ENCODE measurements at regions not wholly inside any gene's neighbourhood (a gene's known extent, or its start where the extent isn't known, plus 50 kb on each side); places are given as distances from the start of the nearest gene placed in this dataset.

DNA sequence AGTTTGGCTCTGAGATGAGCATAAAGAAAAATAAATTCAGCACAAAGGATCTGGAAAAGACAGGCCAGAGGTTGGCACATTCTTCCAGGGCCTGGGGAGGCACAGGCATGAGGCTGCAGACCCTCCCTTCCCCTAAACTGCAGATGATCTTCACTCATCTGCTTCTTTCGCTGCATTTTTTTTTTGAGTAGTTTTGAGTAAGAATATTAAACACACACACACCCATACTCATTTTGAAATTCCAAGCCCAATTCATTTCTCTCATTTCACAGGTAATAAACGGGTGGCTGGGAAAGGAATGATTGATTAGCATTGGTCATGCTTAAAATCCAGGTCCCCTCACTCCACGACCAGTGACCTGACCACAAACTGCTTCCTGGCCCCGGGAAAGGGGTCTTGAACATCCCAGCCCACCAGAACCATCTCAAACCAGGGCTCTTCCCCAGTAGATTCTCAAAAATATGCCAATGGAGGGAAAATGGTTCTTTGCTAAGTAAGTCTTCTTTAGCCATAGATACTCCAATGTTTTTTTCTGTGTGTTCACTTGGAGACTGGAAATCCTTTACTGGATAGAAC is 219.6 kb downstream of the ANAPC1 start:
- Histone ChIP-seq H3K27ac (ENCODE audit: low read depth in 2 of 2, low read length in 2 of 2) (no peak overlapping the region), H3K9me3 (ENCODE audit: control insufficient read depth in 2 of 2, low read length in 2 of 2) (no peaks in the 10 kb centered on the region), H3K9ac (ENCODE audit: low read depth in 1 of 2, low read length in 2 of 2) (no peak overlapping the region), H3K36me3 (ENCODE audit: control insufficient read depth in 2 of 2, insufficient read depth in 2 of 2, low read length in 2 of 2) (no peaks in the 10 kb centered on the region), H3K27me3 (ENCODE audit: control insufficient read depth in 2 of 2, insufficient read depth in 2 of 2, low read length in 2 of 2) (no peaks in the 10 kb centered on the region), H3K4me1 (ENCODE audit: control insufficient read depth in 2 of 2, insufficient read depth in 2 of 2, low read length in 2 of 2) (peaks cover 2 to 3% of the 10 kb centered on the region in 2 donors), H3K4me3 (ENCODE audit: low read length in 2 of 2) (no peak overlapping the region)

DNA sequence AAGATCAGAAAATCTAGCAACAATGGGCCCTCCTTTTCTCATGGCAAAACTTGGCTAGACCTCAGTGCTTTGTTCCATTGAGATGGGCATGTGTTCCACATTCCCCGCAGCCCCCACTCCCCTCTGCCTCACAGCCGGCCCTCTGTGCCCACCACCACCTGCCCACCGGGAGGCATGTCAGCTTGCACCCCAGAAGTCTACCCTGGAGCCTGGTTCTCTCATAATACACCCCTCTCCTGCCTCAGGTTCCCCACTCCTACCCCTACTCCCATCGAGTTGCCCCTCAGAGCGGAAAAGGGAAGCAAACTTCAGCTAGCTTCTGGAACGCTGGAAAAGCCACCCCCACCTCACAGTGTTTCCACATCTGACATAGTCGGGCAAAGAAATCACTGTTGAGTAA is 219.0 kb downstream of the ANAPC1 start:
- no peaks in the 10 kb centered on the region for H3K36me3 ChIP-seq (ENCODE audit: control insufficient read depth in 2 of 2, insufficient read depth in 2 of 2, low read length in 2 of 2)
- no peak overlapping the region for H3K4me3 ChIP-seq (ENCODE audit: low read length in 2 of 2)
- peaks cover 0 to 3% of the 10 kb centered on the region in 2 donors for H3K4me1 ChIP-seq (ENCODE audit: control insufficient read depth in 2 of 2, insufficient read depth in 2 of 2, low read length in 2 of 2)
- H3K27ac ChIP-seq (ENCODE audit: low read depth in 2 of 2, low read length in 2 of 2): no peak overlapping the region
- no peaks in the 10 kb centered on the region for H3K27me3 ChIP-seq (ENCODE audit: control insufficient read depth in 2 of 2, insufficient read depth in 2 of 2, low read length in 2 of 2)
- no peaks in the 10 kb centered on the region for H3K9me3 ChIP-seq (ENCODE audit: control insufficient read depth in 2 of 2, low read length in 2 of 2)
- H3K9ac ChIP-seq (ENCODE audit: low read depth in 1 of 2, low read length in 2 of 2): no peak overlapping the region

DNA sequence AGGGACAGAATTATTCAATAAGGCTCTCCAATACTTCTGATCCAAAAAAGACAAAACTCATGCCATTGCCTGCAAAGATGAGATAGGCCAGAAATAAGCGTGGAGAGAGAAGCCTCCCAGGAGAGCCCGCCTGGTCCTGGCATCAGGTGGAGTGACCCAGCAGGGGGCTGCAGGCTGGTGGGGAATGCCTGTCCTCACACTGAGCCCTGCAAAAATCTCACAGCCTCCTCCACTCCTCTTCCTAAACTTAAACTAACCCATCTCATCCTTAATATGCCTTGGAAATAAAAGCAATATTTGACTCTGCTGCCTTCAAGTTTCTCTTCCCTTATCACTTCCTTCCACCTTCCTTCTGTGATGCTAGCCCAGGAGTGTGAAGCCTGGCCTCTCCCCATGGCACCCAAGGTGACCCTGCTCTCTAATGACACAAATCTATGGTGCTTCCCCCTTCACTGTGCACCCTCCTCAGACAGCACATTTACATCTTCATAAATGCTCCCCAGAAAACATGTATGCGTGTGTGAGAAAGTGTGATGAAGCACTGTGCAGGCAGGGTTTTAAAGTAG is 218.4 kb downstream of the ANAPC1 start:
- no peaks in the 10 kb centered on the region for H3K36me3 ChIP-seq (ENCODE audit: control insufficient read depth in 2 of 2, insufficient read depth in 2 of 2, low read length in 2 of 2)
- no peak overlapping the region for H3K4me3 ChIP-seq (ENCODE audit: low read length in 2 of 2)

GRCh38 chr2:111666160-111666559 is 217.8 kb downstream of the ANAPC1 start:
- no peak overlapping the region for H3K4me3 ChIP-seq (ENCODE audit: low read length in 2 of 2)

More for the DNA sequence above, 218.4 kb downstream of the ANAPC1 start:
- H3K27me3 ChIP-seq (ENCODE audit: control insufficient read depth in 2 of 2, insufficient read depth in 2 of 2, low read length in 2 of 2): no peaks in the 10 kb centered on the region
- no peak overlapping the region for H3K9ac ChIP-seq (ENCODE audit: low read depth in 1 of 2, low read length in 2 of 2)
- no peak overlapping the region for H3K27ac ChIP-seq (ENCODE audit: low read depth in 2 of 2, low read length in 2 of 2)
- H3K4me1 ChIP-seq (ENCODE audit: control insufficient read depth in 2 of 2, insufficient read depth in 2 of 2, low read length in 2 of 2): peaks cover 0 to 3% of the 10 kb centered on the region in 2 donors
- H3K9me3 ChIP-seq (ENCODE audit: control insufficient read depth in 2 of 2, low read length in 2 of 2): no peaks in the 10 kb centered on the region

DNA sequence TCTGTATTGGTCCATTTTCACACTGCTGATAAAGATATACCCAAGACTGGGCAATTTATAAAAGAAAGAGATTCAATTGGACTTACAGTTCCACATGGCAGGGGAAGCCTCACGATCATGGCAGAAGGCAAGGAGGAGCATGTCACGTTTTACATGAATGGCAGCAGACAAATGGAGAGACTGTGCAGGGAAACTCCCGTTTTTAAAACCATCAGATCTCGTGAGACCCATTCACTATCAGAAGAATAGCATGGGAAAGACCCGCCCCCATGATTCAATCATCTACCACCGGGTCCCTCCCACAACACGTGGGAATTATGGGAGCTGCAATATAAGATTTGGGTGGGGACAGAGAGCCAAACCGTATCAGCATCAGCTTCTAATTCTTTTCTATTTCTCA is 217.0 kb downstream of the ANAPC1 start:
- H3K4me3 ChIP-seq (ENCODE audit: low read length in 2 of 2): no peak overlapping the region
- no peaks in the 10 kb centered on the region for H3K36me3 ChIP-seq (ENCODE audit: control insufficient read depth in 2 of 2, insufficient read depth in 2 of 2, low read length in 2 of 2)

More at GRCh38 chr2:111666160-111666559, 217.8 kb downstream of the ANAPC1 start:
- no peaks in the 10 kb centered on the region for H3K36me3 ChIP-seq (ENCODE audit: control insufficient read depth in 2 of 2, insufficient read depth in 2 of 2, low read length in 2 of 2)
- peaks cover 0 to 3% of the 10 kb centered on the region in 2 donors for H3K4me1 ChIP-seq (ENCODE audit: control insufficient read depth in 2 of 2, insufficient read depth in 2 of 2, low read length in 2 of 2)
- no peak overlapping the region for H3K27ac ChIP-seq (ENCODE audit: low read depth in 2 of 2, low read length in 2 of 2)
- H3K9ac ChIP-seq (ENCODE audit: low read depth in 1 of 2, low read length in 2 of 2): no peak overlapping the region
- no peaks in the 10 kb centered on the region for H3K9me3 ChIP-seq (ENCODE audit: control insufficient read depth in 2 of 2, low read length in 2 of 2)
- H3K27me3 ChIP-seq (ENCODE audit: control insufficient read depth in 2 of 2, insufficient read depth in 2 of 2, low read length in 2 of 2): no peaks in the 10 kb centered on the region

DNA sequence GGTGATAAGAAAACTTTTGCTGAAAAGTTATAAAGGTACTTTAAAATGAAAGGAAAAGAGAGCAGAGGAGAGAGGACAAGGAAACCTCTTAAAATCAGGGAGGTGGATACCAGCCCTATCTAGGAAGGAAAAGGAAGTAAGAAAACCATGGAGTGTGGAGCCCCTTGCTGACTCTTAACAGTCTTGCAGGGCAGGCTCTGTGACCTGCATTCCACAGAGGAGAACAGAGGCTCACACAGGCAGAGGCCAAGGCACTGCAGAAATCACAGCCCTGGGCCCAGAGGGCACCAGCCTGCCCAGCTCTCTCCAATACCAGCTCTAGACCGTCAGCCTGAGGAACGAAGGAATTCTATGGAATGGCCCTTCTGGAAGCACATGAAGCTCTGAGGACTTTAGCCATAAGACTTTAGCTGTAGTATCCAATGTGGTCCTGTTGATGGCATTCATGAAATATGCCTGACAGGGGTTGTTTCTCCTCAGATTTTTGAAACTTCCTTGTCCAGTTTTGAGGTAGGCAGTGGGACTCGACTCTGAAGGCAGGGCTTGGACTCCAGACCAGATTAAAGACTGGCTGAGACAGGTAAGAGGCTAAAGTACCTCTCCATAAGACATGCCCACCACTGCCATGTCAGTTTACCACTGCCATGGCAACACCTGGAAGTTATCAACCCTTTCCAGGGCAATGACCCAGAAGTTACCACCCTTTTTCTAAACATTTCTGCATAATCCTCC is 216.3 kb downstream of the ANAPC1 start:
- no peak overlapping the region for H3K27ac ChIP-seq (ENCODE audit: low read depth in 2 of 2, low read length in 2 of 2)
- no peaks in the 10 kb centered on the region for H3K9me3 ChIP-seq (ENCODE audit: control insufficient read depth in 2 of 2, low read length in 2 of 2)
- H3K4me1 ChIP-seq (ENCODE audit: control insufficient read depth in 2 of 2, insufficient read depth in 2 of 2, low read length in 2 of 2): peaks cover 0 to 2% of the 10 kb centered on the region in 2 donors
- no peak overlapping the region for H3K9ac ChIP-seq (ENCODE audit: low read depth in 1 of 2, low read length in 2 of 2)
- H3K27me3 ChIP-seq (ENCODE audit: control insufficient read depth in 2 of 2, insufficient read depth in 2 of 2, low read length in 2 of 2): no peaks in the 10 kb centered on the region
- H3K4me3 ChIP-seq (ENCODE audit: low read length in 2 of 2): no peak overlapping the region
- H3K36me3 ChIP-seq (ENCODE audit: control insufficient read depth in 2 of 2, insufficient read depth in 2 of 2, low read length in 2 of 2): no peaks in the 10 kb centered on the region

More for the DNA sequence above, 217.0 kb downstream of the ANAPC1 start:
- Histone ChIP-seq H3K27ac (ENCODE audit: low read depth in 2 of 2, low read length in 2 of 2) (no peak overlapping the region), H3K4me1 (ENCODE audit: control insufficient read depth in 2 of 2, insufficient read depth in 2 of 2, low read length in 2 of 2) (peaks cover 0 to 3% of the 10 kb centered on the region in 2 donors), H3K9me3 (ENCODE audit: control insufficient read depth in 2 of 2, low read length in 2 of 2) (no peaks in the 10 kb centered on the region), H3K27me3 (ENCODE audit: control insufficient read depth in 2 of 2, insufficient read depth in 2 of 2, low read length in 2 of 2) (no peaks in the 10 kb centered on the region), H3K9ac (ENCODE audit: low read depth in 1 of 2, low read length in 2 of 2) (no peak overlapping the region)

- Histone ChIP-seq H3K36me3 (ENCODE audit: control insufficient read depth in 2 of 2, insufficient read depth in 2 of 2, low read length in 2 of 2) (no peaks in the 10 kb centered on the region), H3K4me3 (ENCODE audit: low read length in 2 of 2) (no peak overlapping the region), H3K27ac (ENCODE audit: low read depth in 2 of 2, low read length in 2 of 2) (no peak overlapping the region), H3K9me3 (ENCODE audit: control insufficient read depth in 2 of 2, low read length in 2 of 2) (no peaks in the 10 kb centered on the region), H3K4me1 (ENCODE audit: control insufficient read depth in 2 of 2, insufficient read depth in 2 of 2, low read length in 2 of 2) (no peaks in the 10 kb centered on the region), H3K9ac (ENCODE audit: low read depth in 1 of 2, low read length in 2 of 2) (no peak overlapping the region), H3K27me3 (ENCODE audit: control insufficient read depth in 2 of 2, insufficient read depth in 2 of 2, low read length in 2 of 2) (no peaks in the 10 kb centered on the region)
These were observed 215.7 kb downstream of the ANAPC1 start for GRCh38 chr2:111668274-111668616.

DNA sequence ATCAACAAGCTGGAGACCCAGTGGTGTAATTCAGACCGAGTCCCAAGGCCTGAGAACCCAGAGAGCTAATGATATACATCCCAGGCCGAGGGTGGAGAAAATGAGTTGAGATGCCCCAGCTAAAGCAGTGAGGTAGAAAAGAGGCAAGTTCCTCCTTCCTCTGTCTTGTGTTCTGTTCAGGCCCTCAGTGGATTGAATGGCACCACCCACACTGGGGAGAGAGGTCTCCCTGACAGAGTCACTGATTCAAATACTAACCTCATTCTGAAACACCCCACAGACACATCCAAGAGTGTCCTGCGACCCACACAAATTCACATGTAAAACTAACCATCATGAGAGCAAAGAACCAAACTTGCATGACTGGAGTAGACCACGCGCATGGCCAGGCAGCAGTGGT is 215.3 kb downstream of the ANAPC1 start:
- Histone ChIP-seq H3K4me1 (ENCODE audit: control insufficient read depth in 2 of 2, insufficient read depth in 2 of 2, low read length in 2 of 2) (no peaks in the 10 kb centered on the region), H3K36me3 (ENCODE audit: control insufficient read depth in 2 of 2, insufficient read depth in 2 of 2, low read length in 2 of 2) (no peaks in the 10 kb centered on the region), H3K9ac (ENCODE audit: low read depth in 1 of 2, low read length in 2 of 2) (no peak overlapping the region), H3K9me3 (ENCODE audit: control insufficient read depth in 2 of 2, low read length in 2 of 2) (no peaks in the 10 kb centered on the region), H3K4me3 (ENCODE audit: low read length in 2 of 2) (no peak overlapping the region), H3K27ac (ENCODE audit: low read depth in 2 of 2, low read length in 2 of 2) (no peak overlapping the region), H3K27me3 (ENCODE audit: control insufficient read depth in 2 of 2, insufficient read depth in 2 of 2, low read length in 2 of 2) (no peaks in the 10 kb centered on the region)

GRCh38 chr2:111669928-111670695 is 213.9 kb downstream of the ANAPC1 start:
- Histone ChIP-seq H3K9ac (ENCODE audit: low read depth in 1 of 2, low read length in 2 of 2) (no peak overlapping the region), H3K27me3 (ENCODE audit: control insufficient read depth in 2 of 2, insufficient read depth in 2 of 2, low read length in 2 of 2) (no peaks in the 10 kb centered on the region), H3K9me3 (ENCODE audit: control insufficient read depth in 2 of 2, low read length in 2 of 2) (no peaks in the 10 kb centered on the region), H3K4me1 (ENCODE audit: control insufficient read depth in 2 of 2, insufficient read depth in 2 of 2, low read length in 2 of 2) (no peaks in the 10 kb centered on the region), H3K4me3 (ENCODE audit: low read length in 2 of 2) (no peak overlapping the region), H3K27ac (ENCODE audit: low read depth in 2 of 2, low read length in 2 of 2) (no peak overlapping the region), H3K36me3 (ENCODE audit: control insufficient read depth in 2 of 2, insufficient read depth in 2 of 2, low read length in 2 of 2) (no peaks in the 10 kb centered on the region)

DNA sequence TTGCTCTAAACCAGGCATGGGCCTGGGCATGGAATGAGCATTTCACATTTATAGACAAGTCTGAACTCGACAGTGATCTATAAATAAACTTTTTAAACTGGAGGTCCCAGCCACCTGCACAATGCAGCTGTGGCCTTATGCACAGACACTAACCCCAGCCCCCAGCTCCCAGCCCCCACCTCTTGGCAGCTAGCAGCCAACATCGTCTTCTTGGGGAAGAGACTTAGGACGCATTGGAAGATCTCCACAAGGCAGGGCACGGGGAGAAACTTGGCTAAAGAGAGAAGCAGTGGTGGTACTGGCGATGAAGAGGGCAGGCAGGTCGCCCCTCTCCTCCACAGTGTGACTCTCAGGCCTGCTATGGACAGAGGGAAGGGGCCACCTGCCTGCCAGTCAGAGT is 213.2 kb downstream of the ANAPC1 start:
- no peaks in the 10 kb centered on the region for H3K9me3 ChIP-seq (ENCODE audit: control insufficient read depth in 2 of 2, low read length in 2 of 2)
- no peak overlapping the region for H3K4me3 ChIP-seq (ENCODE audit: low read length in 2 of 2)
- no peak overlapping the region for H3K27ac ChIP-seq (ENCODE audit: low read depth in 2 of 2, low read length in 2 of 2)
- H3K36me3 ChIP-seq (ENCODE audit: control insufficient read depth in 2 of 2, insufficient read depth in 2 of 2, low read length in 2 of 2): no peaks in the 10 kb centered on the region
- no peak overlapping the region for H3K9ac ChIP-seq (ENCODE audit: low read depth in 1 of 2, low read length in 2 of 2)
- H3K4me1 ChIP-seq (ENCODE audit: control insufficient read depth in 2 of 2, insufficient read depth in 2 of 2, low read length in 2 of 2): peaks cover 0 to 3% of the 10 kb centered on the region in 2 donors
- H3K27me3 ChIP-seq (ENCODE audit: control insufficient read depth in 2 of 2, insufficient read depth in 2 of 2, low read length in 2 of 2): no peaks in the 10 kb centered on the region

Data from mucosa of rectum (tissue), 2 donors.